ENCODE measurements at regions not wholly inside any gene's neighbourhood (a gene's known extent, or its start where the extent isn't known, plus 50 kb on each side); places are given as distances from the start of the nearest gene placed in this dataset.

- TF ChIP-seq POLR2A (IDR thresholded peaks at IDR 0.05), result no peak
- no peak for TF ChIP-seq CTCF (IDR thresholded peaks at IDR 0.05)
These were observed 480.1 kb upstream of the SMARCA2 start for GRCh38 chr9:1535051-1535450.

All from Peyer's patch (tissue), 4 donors.